HG03354 (cell line): ENCODE measurements at regions not wholly inside any gene's neighbourhood (a gene's known extent, or its start where the extent isn't known, plus 50 kb on each side); places are given as distances from the start of the nearest gene placed in this dataset.
"Not testable (repeated sequence)": the region's sequence is repeated elsewhere in the genome, so short reads cannot be mapped to it uniquely, and the experiment has no call there.

Experiments
- ATAC-seq: cut with Tn5 transposase; IDR thresholded peaks from one replicate; pipeline ENCODE4 v1.9.1; 2021; ENCODE audit warnings: mild to moderate bottlenecking; ENCODE audit not compliant: unreplicated experiment, poor library complexity, severe bottlenecking

- no peak for ATAC-seq
These were observed 61.0 kb downstream of the POLR2M start for GRCh38 chr15:57767481-57767880.

- ATAC-seq = no peak
These were observed 62.8 kb downstream of the POLR2M start for GRCh38 chr15:57769266-57769665.

- ATAC-seq = no peak
These were observed 64.0 kb downstream of the POLR2M start for GRCh38 chr15:57770495-57770894.

DNA sequence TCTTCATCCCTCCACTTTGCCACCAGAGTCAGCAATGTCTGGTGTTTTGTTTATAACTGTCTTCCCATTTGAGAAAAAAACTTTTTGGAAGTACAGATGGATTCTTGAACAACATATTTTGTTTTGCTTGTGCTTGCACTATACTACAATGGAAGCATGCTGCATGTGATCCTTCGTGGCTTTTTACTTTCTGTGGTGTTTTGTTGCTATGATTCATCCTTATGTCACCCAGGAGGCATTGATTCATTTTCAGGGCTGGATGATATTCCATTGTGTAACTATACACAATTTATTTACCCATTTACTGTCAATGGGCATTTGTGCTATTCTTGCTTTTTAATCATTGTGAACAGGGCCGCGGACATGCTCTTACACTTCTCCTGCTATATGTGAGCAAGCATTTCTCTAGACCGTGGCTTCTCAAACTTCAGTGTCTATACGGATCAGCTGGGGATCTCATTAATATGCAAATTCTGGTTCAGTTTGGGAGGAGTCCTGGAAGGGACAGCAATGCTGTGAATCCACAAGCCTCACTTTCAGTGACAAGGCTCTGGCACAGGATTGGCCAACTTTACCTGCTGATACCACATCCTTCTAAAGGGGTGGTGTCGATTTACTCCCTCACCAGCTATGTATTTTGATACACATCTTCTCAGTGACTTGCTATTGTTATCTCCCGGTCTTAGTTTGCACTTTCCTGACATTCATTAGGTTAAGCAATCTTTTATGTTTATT is 65.9 kb downstream of the POLR2M start:
- ATAC-seq = no peak

DNA sequence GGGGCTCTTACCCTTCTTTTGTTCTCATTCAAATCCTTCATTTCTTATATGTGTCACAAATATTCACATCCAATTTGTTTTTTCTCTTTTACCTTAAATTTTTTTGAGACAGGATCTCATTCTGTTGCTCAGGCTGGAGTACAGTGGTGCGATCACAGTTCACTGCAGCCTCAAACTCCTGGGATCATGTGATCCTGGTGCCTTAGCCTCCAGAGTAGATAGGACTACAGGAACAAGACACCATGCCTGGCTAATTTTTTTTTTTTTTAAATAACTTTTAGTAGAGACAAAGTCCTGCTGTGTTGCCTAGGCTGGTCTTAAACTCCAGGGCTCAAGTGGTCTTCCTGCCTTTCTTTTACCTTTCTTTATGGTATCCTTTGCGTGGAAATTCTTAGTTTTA is 66.5 kb downstream of the POLR2M start:
- ATAC-seq = no peak

- ATAC-seq = no peak
These were observed 70.5 kb downstream of the POLR2M start for GRCh38 chr15:57777003-57777402.

- no peak for ATAC-seq
These were observed 74.0 kb downstream of the POLR2M start for GRCh38 chr15:57780471-57780870.

GRCh38 chr15:57782731-57783130 is 76.2 kb downstream of the POLR2M start:
- ATAC-seq = no peak

- ATAC-seq = no peak
These were observed 77.6 kb downstream of the POLR2M start for GRCh38 chr15:57784081-57784511.

- no peak for ATAC-seq
These were observed 78.5 kb downstream of the POLR2M start for GRCh38 chr15:57785039-57785438.

DNA sequence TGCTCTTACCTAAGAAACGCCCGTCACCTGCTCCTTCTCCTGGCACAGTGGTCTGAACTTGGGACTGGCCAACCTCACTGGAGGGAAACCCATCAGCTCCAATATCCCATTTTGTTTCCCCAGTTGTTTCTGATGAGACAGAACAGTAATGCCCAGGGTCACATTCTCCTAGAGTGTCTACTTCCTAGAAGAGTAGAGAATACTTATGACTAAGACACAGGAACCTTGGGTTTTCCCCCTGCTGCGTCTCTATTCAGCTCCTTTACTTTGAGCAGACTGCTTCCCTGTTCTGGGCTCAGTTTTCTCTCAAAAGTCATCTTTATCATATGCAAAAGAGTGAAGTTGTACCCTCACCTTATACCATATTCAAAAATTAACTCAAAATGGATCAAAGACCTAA is 79.4 kb downstream of the POLR2M start:
- no peak for ATAC-seq

- ATAC-seq = no peak
These were observed 82.7 kb downstream of the POLR2M start for GRCh38 chr15:57789225-57789624.

- ATAC-seq = no peak
These were observed 86.4 kb downstream of the POLR2M start for GRCh38 chr15:57792724-57793449.

GRCh38 chr15:57795261-57795660 is 88.7 kb downstream of the POLR2M start:
- no peak for ATAC-seq

GRCh38 chr15:57796146-57796545 is 89.6 kb downstream of the POLR2M start:
- ATAC-seq = no peak

DNA sequence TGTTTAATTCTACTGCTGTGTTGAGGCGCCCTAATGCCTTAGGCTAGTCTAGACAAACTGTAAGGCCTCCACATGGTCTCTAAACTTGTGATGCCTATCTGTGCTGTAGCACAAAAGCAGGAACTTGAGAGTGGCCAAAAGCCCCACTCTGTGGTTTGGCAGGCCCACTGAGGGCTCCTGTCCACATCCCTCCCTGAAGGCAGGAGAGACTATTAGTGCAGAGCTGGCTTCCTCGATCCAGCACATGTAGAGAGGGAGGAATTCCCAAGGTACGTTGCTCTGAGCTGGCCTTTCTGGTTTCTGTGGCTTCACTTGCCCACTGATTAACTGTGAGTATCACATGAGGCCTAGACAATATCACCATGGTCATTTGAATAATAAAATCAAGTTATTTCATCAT is 90.6 kb downstream of the POLR2M start:
- no peak for ATAC-seq

DNA sequence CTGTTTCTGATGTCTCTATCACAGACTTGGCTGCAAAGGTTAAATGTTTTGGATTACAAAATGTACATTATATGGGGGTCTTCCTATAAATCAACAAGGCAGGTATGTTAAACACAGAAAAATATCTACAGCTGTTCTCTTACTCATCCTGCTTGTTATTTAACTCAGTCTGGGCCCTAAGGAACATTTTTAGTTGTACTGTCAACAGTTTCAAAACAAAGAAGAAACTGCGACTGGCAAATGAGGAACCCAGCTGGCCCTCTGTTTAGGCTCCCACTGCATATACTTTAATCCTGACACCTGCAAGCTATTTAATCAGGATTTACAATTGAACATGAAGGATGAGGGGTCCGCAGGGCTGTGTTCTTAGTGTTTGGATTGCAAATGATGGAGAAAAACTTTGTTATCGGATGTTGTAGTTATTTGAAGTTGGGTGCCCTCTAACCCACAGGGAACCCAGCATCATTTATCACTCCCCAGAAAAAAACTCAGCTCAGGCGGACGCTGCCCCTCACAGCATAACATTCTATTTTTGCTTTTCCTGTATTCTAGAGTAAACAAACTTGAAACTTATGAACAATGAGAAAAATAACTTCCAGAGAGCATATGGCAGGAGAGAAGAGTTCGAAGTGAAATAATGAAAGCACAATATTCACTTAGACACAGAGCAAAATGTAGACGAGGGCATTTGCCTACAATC is 91.2 kb downstream of the POLR2M start:
- no peak for ATAC-seq

- no peak for ATAC-seq
These were observed 99.5 kb downstream of the POLR2M start for GRCh38 chr15:57806003-57806402.

GRCh38 chr15:57809285-57809684 is 102.8 kb downstream of the POLR2M start:
- not testable (repeated sequence) for ATAC-seq

DNA sequence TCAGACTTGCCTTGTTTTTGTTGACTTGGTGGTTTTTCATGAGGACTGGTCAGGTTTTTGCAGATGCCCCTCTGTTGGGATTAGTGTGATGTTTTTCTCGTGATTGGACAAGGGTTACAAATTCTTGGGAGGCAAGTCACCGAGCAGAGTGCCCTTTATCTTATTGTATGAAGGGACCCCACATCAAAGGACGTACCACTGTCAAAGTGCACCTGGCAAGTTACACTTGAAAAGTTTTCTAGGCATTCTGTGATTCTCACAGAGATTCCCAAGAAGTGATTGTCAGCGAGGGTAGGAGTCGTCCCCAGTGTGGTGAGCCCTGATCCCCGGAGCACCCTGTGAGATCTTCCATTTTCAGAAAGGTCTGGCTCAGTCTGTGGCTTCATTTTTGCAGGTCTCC is 110.1 kb downstream of the POLR2M start:
- no peak for ATAC-seq

DNA sequence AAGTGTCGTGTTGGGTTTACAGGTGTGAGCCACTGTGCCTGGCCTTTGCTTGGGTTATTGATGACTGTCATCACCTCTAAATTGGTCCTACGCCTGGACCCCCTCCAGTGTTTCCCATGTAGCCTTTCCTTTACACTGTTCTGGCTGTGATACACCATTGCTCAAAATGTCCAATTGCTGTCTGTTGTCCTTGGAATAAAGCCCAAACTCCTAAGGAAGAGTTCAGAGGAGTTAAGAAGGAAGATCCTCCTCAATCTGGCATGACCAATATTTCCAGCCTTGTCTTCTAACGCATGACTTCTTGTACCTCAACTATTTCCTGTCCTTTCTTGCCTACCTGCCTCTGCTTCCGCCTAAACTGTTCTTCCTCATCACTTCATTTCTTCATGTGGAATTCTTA is 113.1 kb downstream of the POLR2M start:
- no peak for ATAC-seq
